GM23248 (cell line): ENCODE measurements at regions not wholly inside any gene's neighbourhood (a gene's known extent, or its start where the extent isn't known, plus 50 kb on each side); places are given as distances from the start of the nearest gene placed in this dataset.

Experiments
- EZH2 ChIP-seq: fragments of 200-600 bp; sonication (generic); IDR thresholded peaks from 2 replicates; pipeline ENCODE4 v1.6.1; 2018; ENCODE audit warnings: antibody characterized with exemption, mild to moderate bottlenecking; ENCODE audit not compliant: insufficient read depth, poor library complexity, severe bottlenecking
- EZH2phosphoT487 ChIP-seq: fragments of 200-600 bp; sonication (generic); IDR thresholded peaks from 2 replicates; pipeline ENCODE4 v1.6.1; 2018; ENCODE audit warnings: antibody characterized with exemption, moderate library complexity, mild to moderate bottlenecking, low read depth; ENCODE audit not compliant: insufficient read depth

DNA sequence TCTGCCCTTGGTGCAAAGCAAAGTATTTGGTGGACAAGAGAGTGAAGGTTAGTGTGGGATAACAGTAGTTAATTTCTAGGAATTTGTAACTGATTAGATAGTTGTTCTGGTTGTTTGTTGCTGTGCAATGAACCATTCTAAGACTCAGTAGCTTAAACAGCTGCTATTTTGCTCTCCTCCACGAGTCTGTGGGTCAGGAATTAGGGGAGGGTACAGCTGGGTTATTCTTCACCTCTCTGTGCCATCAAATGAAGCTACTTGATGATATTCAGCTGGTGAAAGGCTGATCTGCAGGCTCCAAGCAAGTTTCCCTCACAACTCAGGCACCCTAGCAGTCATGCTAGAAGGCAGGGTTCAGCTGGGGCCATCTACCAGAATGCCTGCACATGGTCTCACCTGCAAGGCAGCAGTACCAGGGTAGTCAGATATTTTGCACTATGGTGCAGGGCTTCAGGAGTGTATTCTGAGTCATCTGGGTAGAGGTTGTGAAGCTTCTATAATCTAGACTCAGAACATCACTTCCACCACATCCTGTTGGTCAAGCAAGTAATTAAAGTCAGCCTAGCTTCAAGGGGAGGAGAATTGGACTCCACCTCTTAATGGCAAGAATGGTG is 159.5 kb upstream of the SLC28A3 start:
- TF ChIP-seq EZH2 (no peak), EZH2phosphoT487 (no peak)
